Activated naive CD4-positive, alpha-beta T cell treated with anti-CD3 and anti-CD28 coated beads for 36 hours (primary cell): ENCODE measurements at regions not wholly inside any gene's neighbourhood (a gene's known extent, or its start where the extent isn't known, plus 50 kb on each side); places are given as distances from the start of the nearest gene placed in this dataset.
"Not testable (repeated sequence)": the region's sequence is repeated elsewhere in the genome, so short reads cannot be mapped to it uniquely, and the experiment has no call there.

ENCODE experiments used
- CTCF ChIA-PET: fragments of 350-600 bp; sonication (Branson Sonifier 250); formaldehyde crosslinking; loops from one replicate; lab custom pipeline; 2021; ENCODE audit warnings: antibody characterized with exemption; lab: Charles Lee
- DNase-seq: peaks from one replicate; pipeline ENCODE4 v3.0.0-alpha.2; 2020
- H3K27ac Mint-ChIP-seq: one replicate; pipeline ENCODE4 v1.8.0; 2021; ENCODE audit warnings: mild to moderate bottlenecking, mixed read lengths
- H3K27me3 Mint-ChIP-seq: one replicate; pipeline ENCODE4 v1.8.0; 2021; ENCODE audit warnings: low read depth, mixed read lengths
- H3K36me3 Mint-ChIP-seq: one replicate; pipeline ENCODE4 v1.8.0; 2021; ENCODE audit warnings: low read depth, mixed read lengths
- H3K4me1 Mint-ChIP-seq: one replicate; pipeline ENCODE4 v1.8.0; 2021; ENCODE audit warnings: low read depth, mixed read lengths
- H3K4me3 Mint-ChIP-seq: one replicate; pipeline ENCODE4 v1.8.0; 2021; ENCODE audit warnings: mild to moderate bottlenecking, moderate library complexity, mixed read lengths
- H3K9me3 Mint-ChIP-seq: one replicate; pipeline ENCODE4 v1.8.0; 2021; ENCODE audit warnings: mixed read lengths
- intact Hi-C: fragments of 100-400 bp; cut with micrococcal nuclease; formaldehyde crosslinking; loops from one replicate; pipeline ENCODE4 v1.15.1; 2023

GRCh38 chr9:110126986-110127864 is 80.7 kb downstream of the C9orf152 start:
- H3K4me1 Mint-ChIP-seq, result peaks cover 17% of the 10 kb centered on the region
- CTCF ChIA-PET, result interaction anchor here (0.7 to 0.8 kb wide), 2 partner anchors 18 to 35 kb away, joined by 3 read pairs; no protein-coding TSS in a partner anchor
- H3K36me3 Mint-ChIP-seq, result no peaks in the 10 kb centered on the region
- no peaks in the 10 kb centered on the region for H3K9me3 Mint-ChIP-seq
- no peaks in the 10 kb centered on the region for H3K27me3 Mint-ChIP-seq
- H3K27ac Mint-ChIP-seq, result no peak overlapping the region
- intact Hi-C loops, result loop anchor here (2.0 kb wide), 1 partner anchor 16 kb away; no protein-coding TSS in a partner anchor
- no peak for DNase-seq
- no peak overlapping the region for H3K4me3 Mint-ChIP-seq

DNA sequence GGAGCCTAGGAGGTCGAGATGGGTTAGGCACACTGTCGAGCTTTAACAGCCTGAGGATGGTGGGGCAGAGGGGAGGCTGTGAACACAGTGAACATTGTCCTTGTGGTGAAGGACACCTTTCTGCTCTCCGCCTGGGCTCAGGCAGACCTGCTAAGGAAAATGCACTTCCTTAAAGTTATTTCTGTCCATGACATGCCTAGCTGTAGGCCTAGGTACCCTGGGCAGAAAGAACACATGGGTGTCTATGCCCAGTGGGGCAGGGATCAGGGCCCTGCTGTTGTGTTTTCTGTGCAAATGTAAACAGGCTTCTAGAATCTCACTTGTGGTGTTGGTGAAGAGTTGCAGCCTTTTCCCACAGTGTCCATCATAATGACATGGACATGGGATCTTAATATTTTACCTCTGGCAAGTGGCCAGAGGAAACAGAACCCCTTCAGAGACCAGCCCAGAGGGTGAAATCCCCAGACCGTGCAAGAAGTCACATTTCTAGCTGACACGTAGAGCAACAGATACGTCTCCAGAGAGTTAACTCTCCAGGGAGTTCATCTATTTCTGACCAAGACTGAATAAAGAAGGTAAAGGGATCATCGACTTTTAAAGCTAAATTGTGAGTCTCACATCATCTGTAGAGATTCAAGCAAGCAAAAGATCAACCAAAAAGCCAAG is 79.2 kb downstream of the C9orf152 start:
- no peak overlapping the region for H3K27ac Mint-ChIP-seq
- intact Hi-C loops, result no loop called here
- no peak for DNase-seq
- peaks cover 21% of the 10 kb centered on the region for H3K4me1 Mint-ChIP-seq
- H3K27me3 Mint-ChIP-seq, result no peaks in the 10 kb centered on the region
- H3K36me3 Mint-ChIP-seq, result peaks cover 2% of the 10 kb centered on the region
- no peak overlapping the region for H3K4me3 Mint-ChIP-seq
- H3K9me3 Mint-ChIP-seq, result no peaks in the 10 kb centered on the region
- CTCF ChIA-PET, result no interaction called here

GRCh38 chr9:110129425-110129824 is 78.5 kb downstream of the C9orf152 start:
- H3K27me3 Mint-ChIP-seq, result no peaks in the 10 kb centered on the region
- H3K27ac Mint-ChIP-seq, result no peak overlapping the region
- no peak overlapping the region for H3K4me3 Mint-ChIP-seq
- peaks cover 21% of the 10 kb centered on the region for H3K4me1 Mint-ChIP-seq
- H3K36me3 Mint-ChIP-seq, result peaks cover 2% of the 10 kb centered on the region
- intact Hi-C loops, result no loop called here
- no peaks in the 10 kb centered on the region for H3K9me3 Mint-ChIP-seq
- DNase-seq, result no peak
- CTCF ChIA-PET, result no interaction called here

DNA sequence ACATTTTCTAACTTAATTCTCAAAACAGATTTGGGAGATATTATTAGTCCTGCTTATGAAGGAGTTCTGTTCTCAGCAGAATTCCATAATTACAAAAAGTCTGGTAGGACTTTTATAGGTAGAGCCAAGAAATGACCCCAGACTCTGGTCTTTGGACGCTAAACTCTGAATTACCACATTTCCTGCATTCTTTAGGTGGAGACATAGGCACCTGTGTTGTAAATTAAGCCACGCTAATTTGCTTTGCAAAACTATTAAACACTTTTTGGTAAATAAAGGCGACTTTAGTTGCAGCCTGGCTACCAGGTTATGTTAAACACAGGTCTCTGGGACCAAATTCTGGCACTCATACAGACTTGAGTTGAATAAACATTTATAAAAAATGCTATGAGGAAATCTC is 77.7 kb downstream of the C9orf152 start:
- intact Hi-C loops, result no loop called here
- no peak overlapping the region for H3K4me3 Mint-ChIP-seq
- DNase-seq, result no peak
- CTCF ChIA-PET, result no interaction called here
- peaks cover 2% of the 10 kb centered on the region for H3K36me3 Mint-ChIP-seq
- no peaks in the 10 kb centered on the region for H3K9me3 Mint-ChIP-seq
- H3K4me1 Mint-ChIP-seq, result peaks cover 21% of the 10 kb centered on the region
- H3K27ac Mint-ChIP-seq, result no peak overlapping the region
- no peaks in the 10 kb centered on the region for H3K27me3 Mint-ChIP-seq

DNA sequence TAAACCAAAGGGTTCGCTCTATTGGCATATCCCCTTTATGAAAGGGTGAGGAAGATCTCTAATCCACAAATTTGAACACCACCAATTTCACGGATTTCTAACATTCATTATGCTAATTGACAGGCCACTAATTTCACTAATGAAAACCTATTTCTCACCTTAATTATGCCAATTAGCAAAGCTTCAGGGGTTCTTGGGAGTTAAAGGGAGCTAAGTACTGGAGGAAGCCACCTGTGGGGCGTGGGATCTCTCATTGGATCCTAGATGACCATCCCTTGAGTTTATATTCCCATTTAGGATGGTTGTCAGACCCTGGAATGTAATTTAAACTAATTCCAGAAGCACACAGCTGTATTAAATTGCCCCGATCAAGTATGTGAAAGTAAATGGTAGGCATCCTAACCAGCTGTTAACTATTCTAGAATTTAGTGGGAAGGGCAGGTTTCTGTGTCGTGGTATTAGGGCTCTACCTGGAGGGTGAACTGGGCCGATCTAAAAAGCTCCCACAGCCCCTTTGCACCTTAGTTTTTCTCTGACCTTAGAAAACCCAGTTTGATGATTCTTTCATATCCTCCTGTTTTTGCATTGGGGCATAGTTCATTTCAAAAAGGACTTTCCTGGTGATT is 77.1 kb downstream of the C9orf152 start:
- intact Hi-C loops, result no loop called here
- H3K9me3 Mint-ChIP-seq, result no peaks in the 10 kb centered on the region

DNA sequence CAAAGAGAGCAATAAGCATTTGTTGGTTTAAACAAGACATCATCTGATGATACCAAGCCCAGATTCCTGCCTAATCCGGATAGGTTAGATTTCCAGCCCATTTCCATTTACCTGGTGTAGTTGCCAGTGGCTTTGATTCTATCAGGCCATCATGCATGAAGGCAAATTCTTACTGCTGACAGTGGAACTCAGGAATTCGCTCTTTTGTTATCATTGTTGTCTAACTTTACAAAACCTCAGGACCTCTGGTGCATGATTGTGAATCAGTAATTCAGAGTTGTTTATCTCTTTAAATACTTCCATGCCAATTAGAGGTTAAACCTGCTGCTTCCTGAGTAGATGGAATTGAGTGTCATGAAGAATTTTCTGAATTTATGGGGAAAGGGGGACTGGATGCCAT is 76.5 kb downstream of the C9orf152 start:
- no peak for DNase-seq
- H3K27me3 Mint-ChIP-seq, result no peaks in the 10 kb centered on the region
- no peak overlapping the region for H3K4me3 Mint-ChIP-seq
- CTCF ChIA-PET, result no interaction called here
- H3K4me1 Mint-ChIP-seq, result peaks cover 8% of the 10 kb centered on the region
- intact Hi-C loops, result no loop called here
- no peaks in the 10 kb centered on the region for H3K9me3 Mint-ChIP-seq
- H3K27ac Mint-ChIP-seq, result no peak overlapping the region
- H3K36me3 Mint-ChIP-seq, result peaks cover 2% of the 10 kb centered on the region

More for the DNA sequence above, 77.1 kb downstream of the C9orf152 start:
- Mint-ChIP-seq H3K36me3 (peaks cover 2% of the 10 kb centered on the region), H3K27ac (no peak overlapping the region), H3K4me3 (no peak overlapping the region), H3K27me3 (no peaks in the 10 kb centered on the region), H3K4me1 (peaks cover 14% of the 10 kb centered on the region)
- no peak for DNase-seq
- CTCF ChIA-PET, result no interaction called here

GRCh38 chr9:110132531-110132930 is 75.4 kb downstream of the C9orf152 start:
- CTCF ChIA-PET, H3K9me3 Mint-ChIP-seq, H3K36me3 Mint-ChIP-seq, DNase-seq, H3K27ac Mint-ChIP-seq, H3K4me1 Mint-ChIP-seq, H3K27me3 Mint-ChIP-seq, H3K4me3 Mint-ChIP-seq, intact Hi-C loops: not testable (repeated sequence)

- Mint-ChIP-seq H3K9me3 (no peaks in the 10 kb centered on the region), H3K4me1 (peaks cover 3% of the 10 kb centered on the region), H3K27ac (no peak overlapping the region), H3K27me3 (no peaks in the 10 kb centered on the region), H3K4me3 (no peak overlapping the region), H3K36me3 (peaks cover 6% of the 10 kb centered on the region)
- CTCF ChIA-PET, result no interaction called here
- intact Hi-C loops, result no loop called here
- no peak for DNase-seq
These were observed 74.9 kb downstream of the C9orf152 start for GRCh38 chr9:110133059-110133458.

DNA sequence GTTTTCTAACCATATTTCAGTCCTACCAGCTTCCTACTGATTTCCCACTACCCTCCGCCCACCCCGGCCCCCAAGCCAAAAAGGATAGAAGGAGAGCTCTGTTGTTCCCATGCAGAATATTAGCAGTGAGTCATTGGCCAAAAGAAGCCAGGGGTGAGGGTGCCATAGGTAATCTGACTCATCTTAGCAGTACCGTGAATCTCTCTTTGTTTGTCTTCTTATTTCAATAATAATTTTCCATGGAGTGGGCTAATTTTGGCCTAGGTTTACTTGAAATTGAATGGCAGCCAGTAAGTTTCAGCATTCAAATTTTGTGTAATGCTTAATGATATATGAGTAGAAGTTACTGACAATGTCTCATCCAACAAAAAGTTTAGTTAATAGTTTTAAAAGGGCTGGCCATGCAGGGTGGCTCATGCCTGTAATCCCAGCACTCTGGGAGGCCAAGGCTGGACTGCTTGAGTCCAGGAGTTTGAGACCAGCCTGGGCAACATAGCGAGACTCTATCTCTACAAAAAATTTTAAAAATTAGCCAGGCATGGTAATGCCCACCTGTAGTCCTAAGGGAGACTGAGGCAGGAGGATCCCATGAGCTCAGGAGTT is 74.2 kb downstream of the C9orf152 start:
- DNase-seq, result no peak
- CTCF ChIA-PET, result no interaction called here
- Mint-ChIP-seq H3K36me3 (peaks cover 6% of the 10 kb centered on the region), H3K27ac (no peak overlapping the region), H3K27me3 (no peaks in the 10 kb centered on the region), H3K4me1 (peaks cover 3% of the 10 kb centered on the region), H3K9me3 (no peaks in the 10 kb centered on the region), H3K4me3 (no peak overlapping the region)
- intact Hi-C loops, result no loop called here

DNA sequence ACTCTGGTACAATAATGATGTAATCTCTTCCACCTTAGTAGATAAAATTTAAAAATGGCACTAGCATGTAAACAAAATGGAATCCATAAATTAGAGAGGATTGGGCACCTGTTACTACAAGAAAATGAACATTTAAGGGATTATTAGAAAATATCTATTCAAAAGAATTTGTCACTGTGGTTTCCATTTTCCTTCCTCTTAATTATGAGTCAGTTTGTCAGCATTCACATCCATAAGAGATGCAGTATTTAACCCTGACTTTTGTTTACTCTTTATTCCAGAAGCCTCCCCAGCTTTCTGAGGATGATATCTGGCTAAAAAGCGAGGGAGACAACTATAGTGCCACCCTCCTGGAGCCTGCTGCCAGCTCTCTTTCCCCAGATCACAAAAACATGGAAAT is 72.1 kb downstream of the C9orf152 start:
- no peak overlapping the region for H3K27ac Mint-ChIP-seq
- no peak for DNase-seq
- H3K36me3 Mint-ChIP-seq, result peaks cover 15% of the 10 kb centered on the region
- H3K4me1 Mint-ChIP-seq, result peaks cover 3% of the 10 kb centered on the region
- no peak overlapping the region for H3K4me3 Mint-ChIP-seq
- CTCF ChIA-PET, result interaction anchor here (0.6 kb wide), 1 partner anchor 48 kb away, joined by 3 read pairs; no protein-coding TSS in a partner anchor
- no peaks in the 10 kb centered on the region for H3K9me3 Mint-ChIP-seq
- no peaks in the 10 kb centered on the region for H3K27me3 Mint-ChIP-seq
- intact Hi-C loops, result no loop called here

- Mint-ChIP-seq H3K27me3 (no peaks in the 10 kb centered on the region), H3K27ac (no peak overlapping the region), H3K4me3 (no peak overlapping the region), H3K9me3 (no peaks in the 10 kb centered on the region), H3K36me3 (peaks cover 15% of the 10 kb centered on the region), H3K4me1 (peaks cover 3% of the 10 kb centered on the region)
- DNase-seq, result no peak
- CTCF ChIA-PET, result no interaction called here
- intact Hi-C loops, result no loop called here
These were observed 71.2 kb downstream of the C9orf152 start for GRCh38 chr9:110136802-110137201.

DNA sequence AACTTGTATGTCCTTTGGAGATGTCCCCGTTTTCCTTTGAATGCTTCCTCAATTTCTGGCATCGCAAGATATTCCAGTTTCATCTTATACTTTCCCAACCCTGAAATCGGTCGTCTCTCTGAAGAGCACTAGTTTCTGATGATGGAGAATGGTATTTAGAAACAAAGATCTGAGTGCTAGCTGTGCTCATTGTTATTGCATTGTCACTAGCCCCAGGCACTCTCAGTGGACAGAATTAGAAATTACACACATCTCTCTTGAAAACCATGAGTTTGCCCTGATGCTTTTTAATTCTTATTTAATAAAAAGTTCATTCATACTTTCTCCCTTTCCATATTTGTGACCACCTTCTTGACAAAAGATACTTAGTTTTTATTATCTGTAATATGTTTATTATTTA is 67.7 kb downstream of the C9orf152 start:
- no peak for DNase-seq
- CTCF ChIA-PET, result no interaction called here
- H3K36me3 Mint-ChIP-seq, result peaks cover 13% of the 10 kb centered on the region
- no peak overlapping the region for H3K4me3 Mint-ChIP-seq
- peaks cover 24% of the 10 kb centered on the region for H3K4me1 Mint-ChIP-seq
- no peaks in the 10 kb centered on the region for H3K9me3 Mint-ChIP-seq
- intact Hi-C loops, result loop anchor here (10.0 kb wide), 1 partner anchor 725 kb away; no protein-coding TSS in a partner anchor
- H3K27ac Mint-ChIP-seq, result no peak overlapping the region
- H3K27me3 Mint-ChIP-seq, result no peaks in the 10 kb centered on the region
